Liver (tissue), 8 donors: ENCODE measurements at regions not wholly inside any gene's neighbourhood (a gene's known extent, or its start where the extent isn't known, plus 50 kb on each side); places are given as distances from the start of the nearest gene placed in this dataset.
"Not testable (repeated sequence)": the region's sequence is repeated elsewhere in the genome, so short reads cannot be mapped to it uniquely, and the experiment has no call there.

Experiments used
- DNase-seq: peaks from one replicate; pipeline ENCODE4 v3.0.0-alpha.2; 2017; ENCODE audit warnings: low spot score
- H3K27ac ChIP-seq, 2 donors: one replicate each; pipeline ENCODE4 v1.7.0; 2013; ENCODE audit warnings: inconsistent platforms in 2 of 2, low read length in 2 of 2, control low read depth in 1 of 2, low read depth in 1 of 2, mild to moderate bottlenecking in 1 of 2
- H3K27me3 ChIP-seq, 4 donors: one replicate each; pipeline versions ENCODE4 v1.6.1 to v1.7.0; 2013; ENCODE audit warnings: low read length in 3 of 4, inconsistent platforms in 1 of 4, mild to moderate bottlenecking in 1 of 4, moderate library complexity in 1 of 4; ENCODE audit not compliant: control insufficient read depth in 4 of 4, insufficient read depth in 4 of 4
- H3K36me3 ChIP-seq, 4 donors: one replicate each; pipeline versions ENCODE4 v1.6.1 to v1.7.0; 2013; ENCODE audit warnings: low read length in 3 of 4, mild to moderate bottlenecking in 3 of 4, low read depth in 1 of 4, moderate library complexity in 1 of 4; ENCODE audit not compliant: control insufficient read depth in 4 of 4, insufficient read depth in 3 of 4
- H3K4me1 ChIP-seq, 4 donors: one replicate each; pipeline versions ENCODE4 v1.6.1 to v1.7.0; 2013; ENCODE audit warnings: low read length in 3 of 4, mild to moderate bottlenecking in 3 of 4, moderate library complexity in 1 of 4; ENCODE audit not compliant: control insufficient read depth in 4 of 4, insufficient read depth in 4 of 4
- H3K4me3 ChIP-seq, 3 donors: one replicate each; pipeline versions ENCODE4 v1.6.1 to v1.7.0; 2013; ENCODE audit warnings: low read length in 3 of 3, control low read depth in 1 of 3, low read depth in 1 of 3, mild to moderate bottlenecking in 1 of 3
- H3K9ac ChIP-seq, 2 donors: one replicate each; pipeline ENCODE4 v1.7.0; 2013; ENCODE audit warnings: low read length in 2 of 2, mild to moderate bottlenecking in 2 of 2, moderate library complexity in 2 of 2, control low read depth in 1 of 2, low read depth in 1 of 2
- H3K9me3 ChIP-seq, 4 donors: one replicate each; pipeline versions ENCODE4 v1.6.1 to v1.7.0; 2013; ENCODE audit warnings: low read length in 3 of 4; ENCODE audit not compliant: control insufficient read depth in 4 of 4
- ATF3 ChIP-seq: IDR thresholded peaks from 2 replicates; pipeline ENCODE4 v1.6.1; 2016; ENCODE audit warnings: antibody characterized with exemption
- CTCF ChIP-seq: fragments of 150-350 bp; IDR thresholded peaks from 2 replicates; pipeline ENCODE4 v1.5.1; 2017; ENCODE audit warnings: improper control_type of control experiment, low read depth, low read length; ENCODE audit not compliant: missing input control
- EGR1 ChIP-seq, 2 donors: IDR thresholded peaks; 2 replicates each; pipeline ENCODE4 v1.6.1; 2016 to 2018; ENCODE audit warnings: antibody characterized with exemption in 2 of 2, low read depth in 2 of 2
- FOXA1 ChIP-seq: IDR thresholded peaks from 2 replicates; pipeline ENCODE4 v1.6.1; 2016; ENCODE audit warnings: antibody characterized with exemption
- FOXA2 ChIP-seq: IDR thresholded peaks from 2 replicates; pipeline ENCODE4 v1.6.1; 2016; ENCODE audit warnings: antibody characterized with exemption
- GABPA ChIP-seq, 2 donors: IDR thresholded peaks in 1 of 2; conservative IDR thresholded peaks in 1 of 2; 2 replicates each; pipeline ENCODE4 v1.6.1; 2016; ENCODE audit warnings: antibody characterized with exemption in 2 of 2, mild to moderate bottlenecking in 1 of 2, moderate library complexity in 1 of 2
- HNF4A ChIP-seq, 2 donors: conservative IDR thresholded peaks; 2 replicates each; pipeline ENCODE4 v1.6.1; 2016; ENCODE audit warnings: antibody characterized with exemption in 2 of 2, mild to moderate bottlenecking in 2 of 2
- HNF4G ChIP-seq: IDR thresholded peaks from 2 replicates; pipeline ENCODE4 v1.6.1; 2016; ENCODE audit warnings: antibody characterized with exemption
- JUND ChIP-seq, 2 donors: IDR thresholded peaks; 2 replicates each; pipeline ENCODE4 v1.6.1; 2016; ENCODE audit warnings: antibody characterized with exemption in 2 of 2
- MAX ChIP-seq: IDR thresholded peaks from 2 replicates; pipeline ENCODE4 v1.6.1; 2016; ENCODE audit warnings: antibody characterized with exemption
- NR2F2 ChIP-seq: IDR thresholded peaks from 2 replicates; pipeline ENCODE4 v1.6.1; 2016; ENCODE audit warnings: antibody characterized with exemption
- RAD21 ChIP-seq, 2 donors: IDR thresholded peaks; 2 replicates each; pipeline ENCODE4 v1.6.1; 2016; ENCODE audit warnings: antibody characterized with exemption in 2 of 2, mild to moderate bottlenecking in 2 of 2
- REST ChIP-seq: IDR thresholded peaks from 2 replicates; pipeline ENCODE4 v1.6.1; 2016; ENCODE audit warnings: antibody characterized with exemption, mild to moderate bottlenecking
- RXRA ChIP-seq, 2 donors: IDR thresholded peaks; 2 replicates each; pipeline ENCODE4 v1.6.1; 2017 to 2018; ENCODE audit warnings: antibody characterized with exemption in 2 of 2, mild to moderate bottlenecking in 1 of 2
- SP1 ChIP-seq: IDR thresholded peaks from 2 replicates; pipeline ENCODE4 v1.6.1; 2018; ENCODE audit warnings: antibody characterized with exemption, mild to moderate bottlenecking
- TAF1 ChIP-seq: conservative IDR thresholded peaks from 2 replicates; pipeline ENCODE4 v1.6.1; 2016; ENCODE audit warnings: antibody characterized with exemption, mild to moderate bottlenecking
- YY1 ChIP-seq: IDR thresholded peaks from 2 replicates; pipeline ENCODE4 v1.6.1; 2016; ENCODE audit warnings: antibody characterized with exemption, mild to moderate bottlenecking
- ZBTB33 ChIP-seq: IDR thresholded peaks from 2 replicates; pipeline ENCODE4 v1.6.1; 2016; ENCODE audit warnings: antibody characterized with exemption
- WGBS: extraction: QIAGEN DNeasy Blood & Tissue Kit; methylation state at CpG from one replicate; pipeline ENCODE4 v1.1.7; 2013; 5-methylcytosine and 5-hydroxymethylcytosine counted together
- donor health status: healthy.
- donor health status: healthy.
- donor health status: healthy.
- donor health status: healthy.
- donor health status: healthy.

- 73% methylated on average over 46 of the region's 46 CpGs for WGBS
- DNase-seq = peak; percentile 14
- Histone ChIP-seq H3K4me3 (no peak overlapping the region), H3K27ac (no peak overlapping the region), H3K9me3 (peaks cover 0 to 8% (median 2%) of the 10 kb centered on the region in 4 donors), H3K36me3 (no peaks in the 10 kb centered on the region), H3K4me1 (no peaks in the 10 kb centered on the region), H3K9ac (no peak overlapping the region), H3K27me3 (no peaks in the 10 kb centered on the region)
- TF ChIP-seq ZBTB33 (no peak), GABPA (IDR thresholded peaks at IDR 0.05 in 1 of 2, conservative IDR thresholded peaks at IDR 0.05 in 1 of 2) (no peak), YY1 (no peak), TAF1 (no peak), FOXA1 (no peak), NR2F2 (no peak), HNF4G (no peak), REST (no peak), HNF4A (conservative IDR thresholded peaks at IDR 0.05) (no peak), FOXA2 (no peak), RAD21 (IDR thresholded peaks at IDR 0.05) (no peak), JUND (IDR thresholded peaks at IDR 0.05) (no peak), MAX (no peak), SP1 (no peak), EGR1 (IDR thresholded peaks at IDR 0.05; ENCODE audit: low read depth in 2 of 2) (no peak), ATF3 (no peak), RXRA (IDR thresholded peaks at IDR 0.05) (no peak), CTCF (no peak)
Observed at GRCh38 chr9:61671276-61671973, 481.6 kb downstream of the SPATA31A7 start.

GRCh38 chr9:61672107-61672541, 482.3 kb downstream of the SPATA31A7 start:
- 68% methylated on average over 22 of the region's 22 CpGs for WGBS
- peak; percentile 9 for DNase-seq
- not testable (repeated sequence) for H3K9ac ChIP-seq, H3K27me3 ChIP-seq, H3K4me3 ChIP-seq, H3K36me3 ChIP-seq, H3K4me1 ChIP-seq, H3K9me3 ChIP-seq, H3K27ac ChIP-seq

- H3K9ac ChIP-seq = not testable (repeated sequence)
- peak; percentile 13 for DNase-seq
- WGBS = 67% methylated on average over 16 of the region's 16 CpGs
Observed at GRCh38 chr9:61672645-61673167, 482.9 kb downstream of the SPATA31A7 start.

More at GRCh38 chr9:61672645-61673167, 482.9 kb downstream of the SPATA31A7 start:
- not testable (repeated sequence) for H3K4me1 ChIP-seq, H3K36me3 ChIP-seq, H3K27me3 ChIP-seq, H3K27ac ChIP-seq, H3K4me3 ChIP-seq, H3K9me3 ChIP-seq
